Tibial nerve (tissue), 4 donors: ENCODE measurements at regions not wholly inside any gene's neighbourhood (a gene's known extent, or its start where the extent isn't known, plus 50 kb on each side); places are given as distances from the start of the nearest gene placed in this dataset.

Experiments used
- EP300 ChIP-seq, 2 donors: sonication (generic); formaldehyde crosslinking; IDR thresholded peaks; one replicate each; pipeline ENCODE4 v1.6.1; 2017; ENCODE audit warnings: antibody characterized with exemption in 2 of 2, mild to moderate bottlenecking in 1 of 2
- POLR2A ChIP-seq, 2 donors: fragments of 450-650 bp; IDR thresholded peaks; one replicate each; pipeline ENCODE4 v1.6.1; 2017; ENCODE audit warnings: antibody characterized with exemption in 2 of 2, mild to moderate bottlenecking in 2 of 2, moderate library complexity in 2 of 2
- TF ChIP-seq, protein P1 (sequence below), 5 experiments: fragments of 200-600 bp in 3 of 5; fragments of 450-650 bp in 2 of 5; sonication (generic) in 3 of 5; IDR thresholded peaks; one replicate each; pipeline ENCODE4 v1.5.1; 2016 to 2019; ENCODE audit warnings: antibody characterized with exemption in 5 of 5, mild to moderate bottlenecking in 3 of 5, moderate library complexity in 2 of 5

DNA sequence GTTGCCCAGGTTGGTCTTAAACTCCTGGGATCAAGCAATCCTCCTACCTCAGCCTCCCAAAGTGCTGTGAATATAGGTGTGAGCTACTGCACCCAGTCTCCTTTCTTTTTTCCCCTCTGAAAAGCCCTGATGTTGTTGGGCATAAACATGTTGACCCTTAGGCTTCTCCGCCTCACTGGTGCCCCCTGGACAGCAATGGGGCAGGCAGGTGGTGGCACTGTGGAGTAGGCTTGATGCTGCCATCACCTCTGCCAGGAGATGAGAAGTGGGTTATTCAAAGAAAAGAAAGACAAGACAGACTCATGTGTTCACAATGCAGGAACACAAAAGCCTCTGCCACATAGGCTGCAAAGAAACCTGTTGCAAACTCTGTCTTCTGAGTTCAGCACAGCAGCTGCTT, 169.9 kb downstream of the EN1 start:
- TF ChIP-seq, protein P1, sequence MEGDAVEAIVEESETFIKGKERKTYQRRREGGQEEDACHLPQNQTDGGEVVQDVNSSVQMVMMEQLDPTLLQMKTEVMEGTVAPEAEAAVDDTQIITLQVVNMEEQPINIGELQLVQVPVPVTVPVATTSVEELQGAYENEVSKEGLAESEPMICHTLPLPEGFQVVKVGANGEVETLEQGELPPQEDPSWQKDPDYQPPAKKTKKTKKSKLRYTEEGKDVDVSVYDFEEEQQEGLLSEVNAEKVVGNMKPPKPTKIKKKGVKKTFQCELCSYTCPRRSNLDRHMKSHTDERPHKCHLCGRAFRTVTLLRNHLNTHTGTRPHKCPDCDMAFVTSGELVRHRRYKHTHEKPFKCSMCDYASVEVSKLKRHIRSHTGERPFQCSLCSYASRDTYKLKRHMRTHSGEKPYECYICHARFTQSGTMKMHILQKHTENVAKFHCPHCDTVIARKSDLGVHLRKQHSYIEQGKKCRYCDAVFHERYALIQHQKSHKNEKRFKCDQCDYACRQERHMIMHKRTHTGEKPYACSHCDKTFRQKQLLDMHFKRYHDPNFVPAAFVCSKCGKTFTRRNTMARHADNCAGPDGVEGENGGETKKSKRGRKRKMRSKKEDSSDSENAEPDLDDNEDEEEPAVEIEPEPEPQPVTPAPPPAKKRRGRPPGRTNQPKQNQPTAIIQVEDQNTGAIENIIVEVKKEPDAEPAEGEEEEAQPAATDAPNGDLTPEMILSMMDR (IDR thresholded peaks at IDR 0.05), result no peak
- TF ChIP-seq POLR2A (IDR thresholded peaks at IDR 0.05), result no peak
- TF ChIP-seq EP300 (IDR thresholded peaks at IDR 0.05), result no peak
